Endodermal cell (in vitro differentiated cells): ENCODE measurements at regions not wholly inside any gene's neighbourhood (a gene's known extent, or its start where the extent isn't known, plus 50 kb on each side); places are given as distances from the start of the nearest gene placed in this dataset.

Source experiments
- DNase-seq: peaks from one replicate; pipeline ENCODE4 v3.0.0-alpha.2; 2017
- H3K27ac ChIP-seq: 2 replicates; pipeline ENCODE4 v1.5.1; 2013; ENCODE audit warnings: mild to moderate bottlenecking, low read depth, low read length, moderate library complexity
- H3K27me3 ChIP-seq: 2 replicates; pipeline ENCODE4 v1.6.1; 2013; ENCODE audit warnings: mild to moderate bottlenecking, low read length, moderate library complexity; ENCODE audit not compliant: insufficient read depth, control insufficient read depth, poor library complexity, severe bottlenecking
- H3K36me3 ChIP-seq: 2 replicates; pipeline ENCODE4 v1.7.0; 2013; ENCODE audit warnings: mild to moderate bottlenecking, low read length, moderate library complexity; ENCODE audit not compliant: control insufficient read depth, insufficient read depth
- H3K4me1 ChIP-seq: one replicate; pipeline ENCODE4 v1.7.0; 2013; ENCODE audit warnings: low read length; ENCODE audit not compliant: control insufficient read depth, insufficient read depth
- H3K4me3 ChIP-seq: 2 replicates; pipeline ENCODE4 v1.5.1; 2013; ENCODE audit warnings: mild to moderate bottlenecking, low read length, moderate library complexity
- H3K9ac ChIP-seq: 2 replicates; pipeline ENCODE4 v1.6.1; 2013; ENCODE audit warnings: mild to moderate bottlenecking, low read length, moderate library complexity; ENCODE audit not compliant: poor library complexity, severe bottlenecking; ENCODE audit errors: extremely low read depth
- H3K9me3 ChIP-seq: 2 replicates; pipeline ENCODE4 v1.6.1; 2013; ENCODE audit warnings: mild to moderate bottlenecking, low read length, moderate library complexity; ENCODE audit not compliant: control insufficient read depth
- H3K27ac Mint-ChIP-seq: 2 replicates; pipeline ENCODE4 v1.8.0; 2020; ENCODE audit warnings: mixed read lengths
- H3K27me3 Mint-ChIP-seq: 2 replicates; pipeline ENCODE4 v1.8.0; 2021; ENCODE audit warnings: mild to moderate bottlenecking, mixed read lengths; ENCODE audit not compliant: insufficient read depth
- H3K36me3 Mint-ChIP-seq: 2 replicates; pipeline ENCODE4 v1.8.0; 2020; ENCODE audit warnings: low read depth, mixed read lengths
- H3K4me1 Mint-ChIP-seq: 2 replicates; pipeline ENCODE4 v1.8.0; 2020; ENCODE audit warnings: mixed read lengths
- H3K4me3 Mint-ChIP-seq: 2 replicates; pipeline ENCODE4 v1.8.0; 2020; ENCODE audit warnings: mild to moderate bottlenecking, moderate library complexity, mixed read lengths
- H3K9me3 Mint-ChIP-seq: 2 replicates; pipeline ENCODE4 v1.8.0; 2020; ENCODE audit warnings: mild to moderate bottlenecking, mixed read lengths
- WGBS, 2 experiments: methylation state at CpG; one replicate each; pipeline versions ENCODE4 v1.1.5 to v1.1.7; 2013; ENCODE audit warnings: missing lambda C conversion rate in 2 of 2, mixed read lengths in 1 of 2; ENCODE audit not compliant: insufficient coverage in 1 of 2, insufficient read length in 1 of 2; 5-methylcytosine and 5-hydroxymethylcytosine counted together
- TF ChIP-seq, protein P1 (sequence below): fragments of 200-600 bp; sonication (generic); conservative IDR thresholded peaks from 2 replicates; pipeline ENCODE4 v1.5.0; 2021; ENCODE audit warnings: antibody characterized with exemption, mild to moderate bottlenecking

DNA sequence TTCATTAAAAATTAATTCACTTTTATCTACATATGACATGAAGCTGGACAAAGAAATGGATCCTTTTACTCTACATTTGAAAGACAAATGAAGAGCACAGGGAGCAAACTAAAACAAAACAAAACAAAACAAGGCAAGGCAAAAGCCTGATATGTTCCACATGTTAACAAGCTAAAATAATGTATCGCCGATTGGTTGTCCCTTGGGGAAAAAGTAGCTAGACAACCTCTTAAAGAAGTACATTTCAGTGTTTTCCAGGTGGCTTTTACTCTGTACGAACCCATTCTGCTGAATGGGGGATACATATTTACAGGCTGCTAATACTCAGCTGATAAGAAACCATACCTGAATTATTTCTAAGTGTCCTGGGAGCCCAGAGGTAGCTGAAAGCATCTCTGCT lies 493.0 kb upstream of the TBL1XR1 start:
- peaks cover 6% of the 10 kb centered on the region for H3K4me1 ChIP-seq
- 76 to 92% methylated on average over 3 of the region's 3 CpGs for WGBS, 2 experiments
- H3K27me3 Mint-ChIP-seq, result no peaks in the 10 kb centered on the region
- no peaks in the 10 kb centered on the region for H3K36me3 Mint-ChIP-seq
- H3K27me3 ChIP-seq, result no peaks in the 10 kb centered on the region
- H3K4me3 ChIP-seq, result no peak overlapping the region
- H3K36me3 ChIP-seq, result no peaks in the 10 kb centered on the region
- no peak overlapping the region for H3K27ac ChIP-seq
- H3K4me1 Mint-ChIP-seq, result peaks cover 8% of the 10 kb centered on the region
- TF ChIP-seq, protein P1, sequence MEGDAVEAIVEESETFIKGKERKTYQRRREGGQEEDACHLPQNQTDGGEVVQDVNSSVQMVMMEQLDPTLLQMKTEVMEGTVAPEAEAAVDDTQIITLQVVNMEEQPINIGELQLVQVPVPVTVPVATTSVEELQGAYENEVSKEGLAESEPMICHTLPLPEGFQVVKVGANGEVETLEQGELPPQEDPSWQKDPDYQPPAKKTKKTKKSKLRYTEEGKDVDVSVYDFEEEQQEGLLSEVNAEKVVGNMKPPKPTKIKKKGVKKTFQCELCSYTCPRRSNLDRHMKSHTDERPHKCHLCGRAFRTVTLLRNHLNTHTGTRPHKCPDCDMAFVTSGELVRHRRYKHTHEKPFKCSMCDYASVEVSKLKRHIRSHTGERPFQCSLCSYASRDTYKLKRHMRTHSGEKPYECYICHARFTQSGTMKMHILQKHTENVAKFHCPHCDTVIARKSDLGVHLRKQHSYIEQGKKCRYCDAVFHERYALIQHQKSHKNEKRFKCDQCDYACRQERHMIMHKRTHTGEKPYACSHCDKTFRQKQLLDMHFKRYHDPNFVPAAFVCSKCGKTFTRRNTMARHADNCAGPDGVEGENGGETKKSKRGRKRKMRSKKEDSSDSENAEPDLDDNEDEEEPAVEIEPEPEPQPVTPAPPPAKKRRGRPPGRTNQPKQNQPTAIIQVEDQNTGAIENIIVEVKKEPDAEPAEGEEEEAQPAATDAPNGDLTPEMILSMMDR, result no peak
- DNase-seq, result no peak
- no peaks in the 10 kb centered on the region for H3K9me3 Mint-ChIP-seq
- no peak overlapping the region for H3K4me3 Mint-ChIP-seq
- no peak overlapping the region for H3K27ac Mint-ChIP-seq
- no peaks in the 10 kb centered on the region for H3K9me3 ChIP-seq
- no peak overlapping the region for H3K9ac ChIP-seq

DNA sequence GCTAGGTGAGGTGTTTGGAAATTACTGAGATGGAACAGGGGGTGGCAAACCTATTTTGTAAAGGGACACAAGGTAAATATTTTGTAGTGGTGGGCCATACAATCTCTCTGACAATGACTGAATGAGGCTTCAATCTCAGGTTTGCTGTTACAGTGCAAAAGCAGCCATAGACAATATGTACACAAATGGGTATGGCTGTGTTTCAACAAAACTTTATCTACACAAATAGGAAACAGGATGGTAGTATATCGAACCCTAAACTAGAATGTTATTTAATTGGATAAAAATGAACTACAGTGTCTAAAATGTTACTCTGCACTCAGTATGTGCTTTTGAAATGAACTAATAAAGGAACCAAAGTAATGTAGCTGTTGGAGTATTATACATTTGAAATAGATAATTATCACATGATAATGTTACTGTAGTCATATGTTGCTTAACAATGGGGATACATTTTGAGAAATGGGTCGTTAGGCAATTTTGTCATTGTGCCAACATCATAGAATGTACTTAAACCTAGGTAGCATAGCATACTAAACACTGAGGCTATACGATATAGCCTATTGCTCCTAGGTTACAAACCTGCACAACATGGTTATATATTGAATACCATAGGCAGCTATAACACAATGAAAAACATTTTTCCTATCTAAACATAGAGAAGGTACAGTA lies 495.2 kb upstream of the TBL1XR1 start:
- no peak overlapping the region for H3K9ac ChIP-seq
- H3K36me3 ChIP-seq, result no peaks in the 10 kb centered on the region
- no peak for DNase-seq
- no peaks in the 10 kb centered on the region for H3K9me3 ChIP-seq
- peaks cover 6% of the 10 kb centered on the region for H3K4me1 ChIP-seq
- Mint-ChIP-seq H3K9me3 (no peaks in the 10 kb centered on the region), H3K4me3 (no peak overlapping the region), H3K36me3 (no peaks in the 10 kb centered on the region), H3K4me1 (peaks cover 8% of the 10 kb centered on the region), H3K27me3 (no peaks in the 10 kb centered on the region), H3K27ac (no peak overlapping the region)
- H3K27ac ChIP-seq, result no peak overlapping the region
- H3K4me3 ChIP-seq, result no peak overlapping the region
- H3K27me3 ChIP-seq, result no peaks in the 10 kb centered on the region
- TF ChIP-seq, protein P1, result no peak
- 91% methylated on average over 3 of the region's 3 CpGs; no CpG with 5 or more reads in 1 of the 2 experiments for WGBS, 2 experiments

DNA sequence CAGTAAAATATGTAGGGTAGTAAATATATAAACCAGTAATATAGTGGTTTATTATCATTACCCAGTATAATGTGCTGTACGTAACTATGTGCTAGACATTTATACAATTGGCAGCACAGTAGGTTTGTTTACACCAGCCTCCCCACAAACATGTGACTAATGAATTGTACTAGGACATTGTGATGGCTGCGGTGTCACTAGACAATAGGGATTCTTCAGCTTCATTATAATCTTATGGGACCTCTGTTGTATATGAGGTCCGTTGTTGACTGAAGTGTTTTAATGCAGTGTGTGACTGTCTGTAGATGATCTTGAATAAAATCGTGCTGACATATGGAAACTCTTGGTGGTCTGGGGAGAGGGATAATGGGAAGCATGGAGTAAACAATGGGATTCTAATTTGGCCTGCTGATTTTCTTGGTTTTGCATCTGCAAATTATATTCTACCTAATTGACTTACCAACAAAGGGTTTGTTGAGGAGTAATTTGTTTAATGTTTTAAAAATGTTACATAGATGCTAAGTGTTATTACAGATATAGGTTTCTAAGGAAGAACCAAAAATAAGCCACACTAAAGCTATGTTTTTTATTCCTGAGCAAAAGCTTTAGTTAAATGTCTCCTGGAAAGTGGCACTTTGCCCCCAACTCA lies 496.5 kb upstream of the TBL1XR1 start:
- Histone ChIP-seq H3K4me3 (no peak overlapping the region), H3K27me3 (no peaks in the 10 kb centered on the region), H3K9me3 (no peaks in the 10 kb centered on the region), H3K36me3 (no peaks in the 10 kb centered on the region), H3K9ac (no peak overlapping the region), H3K4me1 (peaks cover 6% of the 10 kb centered on the region), H3K27ac (no peak overlapping the region)
- no peak overlapping the region for H3K27ac Mint-ChIP-seq
- DNase-seq, result no peak
- peaks cover 8% of the 10 kb centered on the region for H3K4me1 Mint-ChIP-seq
- H3K27me3 Mint-ChIP-seq, result no peaks in the 10 kb centered on the region
- H3K36me3 Mint-ChIP-seq, result no peaks in the 10 kb centered on the region
- 78% methylated on average over 4 of the region's 4 CpGs; no CpG with 5 or more reads in 1 of the 2 experiments for WGBS, 2 experiments
- TF ChIP-seq, protein P1, result no peak
- no peaks in the 10 kb centered on the region for H3K9me3 Mint-ChIP-seq
- no peak overlapping the region for H3K4me3 Mint-ChIP-seq
